H1 (cell line): ENCODE measurements at regions not wholly inside any gene's neighbourhood (a gene's known extent, or its start where the extent isn't known, plus 50 kb on each side); places are given as distances from the start of the nearest gene placed in this dataset.

Source experiments
- TF ChIP-seq, protein P1 (sequence below): IDR thresholded peaks from 2 replicates; pipeline ENCODE4 v1.6.1; 2011; ENCODE audit warnings: low read length, improper control_type of control experiment

DNA sequence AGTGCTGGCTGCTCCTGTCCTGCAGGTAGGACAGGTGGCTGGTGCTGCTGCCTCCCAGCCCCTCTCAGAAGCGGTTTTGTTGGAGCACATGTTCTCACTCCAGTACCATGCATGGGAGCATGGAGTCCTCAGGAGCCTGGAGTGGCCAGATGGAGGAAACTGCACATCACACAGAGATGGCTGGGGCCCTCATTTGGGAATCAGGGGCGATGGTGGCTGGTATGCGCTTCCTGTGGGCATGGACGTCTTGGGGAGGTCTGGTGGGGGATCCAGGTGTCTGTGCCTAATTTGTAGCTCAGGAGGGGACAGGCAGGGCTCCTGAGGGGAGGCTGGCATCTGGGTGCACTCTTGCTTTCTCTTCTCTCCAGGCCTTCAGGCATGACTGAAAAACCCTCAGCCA is 168.2 kb downstream of the KLF13 start (continued):
- TF ChIP-seq, protein P1, sequence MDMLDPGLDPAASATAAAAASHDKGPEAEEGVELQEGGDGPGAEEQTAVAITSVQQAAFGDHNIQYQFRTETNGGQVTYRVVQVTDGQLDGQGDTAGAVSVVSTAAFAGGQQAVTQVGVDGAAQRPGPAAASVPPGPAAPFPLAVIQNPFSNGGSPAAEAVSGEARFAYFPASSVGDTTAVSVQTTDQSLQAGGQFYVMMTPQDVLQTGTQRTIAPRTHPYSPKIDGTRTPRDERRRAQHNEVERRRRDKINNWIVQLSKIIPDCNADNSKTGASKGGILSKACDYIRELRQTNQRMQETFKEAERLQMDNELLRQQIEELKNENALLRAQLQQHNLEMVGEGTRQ = no peak
